ENCODE measurements at regions not wholly inside any gene's neighbourhood (a gene's known extent, or its start where the extent isn't known, plus 50 kb on each side); places are given as distances from the start of the nearest gene placed in this dataset.

DNA sequence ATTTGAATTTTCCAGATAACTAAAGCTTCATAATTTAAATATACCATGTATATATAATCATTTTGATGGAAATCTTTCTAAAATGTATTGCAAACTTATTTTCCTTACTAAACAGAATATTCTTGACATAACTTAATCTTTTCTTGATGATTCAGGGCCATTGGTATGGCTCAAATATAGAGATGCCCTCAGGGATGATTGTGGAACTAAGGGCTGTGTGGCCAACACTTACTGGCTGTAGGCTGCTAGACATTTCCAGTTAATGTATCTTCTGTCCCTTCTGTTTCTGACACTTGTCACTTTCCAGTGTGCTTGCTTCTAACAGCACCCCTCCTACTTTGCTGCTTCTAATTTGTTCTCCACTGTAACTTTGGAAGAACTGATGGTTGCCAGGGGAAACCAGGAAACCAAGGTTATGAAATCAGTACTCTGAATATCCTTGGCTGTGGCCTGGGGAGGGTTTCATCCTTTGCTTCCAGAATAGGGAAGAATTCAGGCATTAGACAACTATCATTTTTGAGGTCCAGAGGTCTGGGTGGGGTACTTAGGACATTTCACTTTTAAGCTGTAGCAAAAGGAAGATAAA is 697.2 kb downstream of the ETS1 start (continued):
- no peak for TF ChIP-seq STAT6 (CRISPR knock-in tag; conservative IDR thresholded peaks at IDR 0.05; ENCODE audit: low read depth)
- TF ChIP-seq, protein P1, sequence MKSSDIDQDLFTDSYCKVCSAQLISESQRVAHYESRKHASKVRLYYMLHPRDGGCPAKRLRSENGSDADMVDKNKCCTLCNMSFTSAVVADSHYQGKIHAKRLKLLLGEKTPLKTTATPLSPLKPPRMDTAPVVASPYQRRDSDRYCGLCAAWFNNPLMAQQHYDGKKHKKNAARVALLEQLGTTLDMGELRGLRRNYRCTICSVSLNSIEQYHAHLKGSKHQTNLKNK (CRISPR knock-in tag; IDR thresholded peaks at IDR 0.05), result no peak

- Mint-ChIP-seq H3K27ac (no peak overlapping the region), H3K9me3 (peaks cover 33% of the 10 kb centered on the region), H3K36me3 (peaks cover 19% of the 10 kb centered on the region), H3K4me3 (no peak overlapping the region), H3K27me3 (ENCODE audit: low read depth) (no peaks in the 10 kb centered on the region), H3K4me1 (no peaks in the 10 kb centered on the region)
- POLR2A ChIA-PET, result no interaction called here
- TF ChIP-seq NR2C2 (CRISPR knock-in tag; IDR thresholded peaks at IDR 0.05), result no peak
- no peak for TF ChIP-seq SP1 (CRISPR knock-in tag; conservative IDR thresholded peaks at IDR 0.05)
- TF ChIP-seq NR3C1 (CRISPR knock-in tag; conservative IDR thresholded peaks at IDR 0.05; ENCODE audit: low read depth), result no peak
- TF ChIP-seq CREM (CRISPR knock-in tag; IDR thresholded peaks at IDR 0.05), result no peak
- CTCF ChIA-PET, result no interaction called here
- DNase-seq (ENCODE audit: low spot score) (no peak), ATAC-seq (no peak)
Observed at GRCh38 chr11:127888386-127888785, 699.0 kb downstream of the ETS1 start.

GRCh38 chr11:127875131-127875530 is 712.2 kb downstream of the ETS1 start:
- Mint-ChIP-seq H3K27ac (no peak overlapping the region), H3K9me3 (no peaks in the 10 kb centered on the region), H3K36me3 (no peaks in the 10 kb centered on the region), H3K27me3 (ENCODE audit: low read depth) (no peaks in the 10 kb centered on the region), H3K4me3 (no peak overlapping the region), H3K4me1 (no peaks in the 10 kb centered on the region)
- ATAC-seq (no peak), DNase-seq (ENCODE audit: low spot score) (no peak)
- ChIA-PET POLR2A (no interaction called here), CTCF (interaction anchor here (1.0 kb wide), 1 partner anchor 31 kb away, joined by 3 read pairs; no protein-coding TSS in a partner anchor)
- TF ChIP-seq HMGXB4 (CRISPR knock-in tag; IDR thresholded peaks at IDR 0.05) (no peak), ZNF396 (CRISPR knock-in tag; IDR thresholded peaks at IDR 0.05; ENCODE audit: borderline replicate concordance) (no peak), NR2C2 (CRISPR knock-in tag; IDR thresholded peaks at IDR 0.05) (no peak), JUN (CRISPR knock-in tag; IDR thresholded peaks at IDR 0.05) (no peak), RELA (CRISPR knock-in tag; IDR thresholded peaks at IDR 0.05; ENCODE audit: borderline replicate concordance) (no peak), TP53 (CRISPR knock-in tag; IDR thresholded peaks at IDR 0.05) (no peak), ZNF416 (CRISPR knock-in tag; IDR thresholded peaks at IDR 0.05) (no peak), TEAD1 (CRISPR knock-in tag; IDR thresholded peaks at IDR 0.05) (no peak), AR (CRISPR knock-in tag; IDR thresholded peaks at IDR 0.05) (no peak), ZNF121 (CRISPR knock-in tag; IDR thresholded peaks at IDR 0.05) (no peak), ZNF138 (CRISPR knock-in tag; conservative IDR thresholded peaks at IDR 0.05) (no peak), ZSCAN18 (CRISPR knock-in tag; IDR thresholded peaks at IDR 0.05) (no peak)
- TF ChIP-seq, protein P1 (CRISPR knock-in tag; IDR thresholded peaks at IDR 0.05), result no peak
- TF ChIP-seq, protein P2, sequence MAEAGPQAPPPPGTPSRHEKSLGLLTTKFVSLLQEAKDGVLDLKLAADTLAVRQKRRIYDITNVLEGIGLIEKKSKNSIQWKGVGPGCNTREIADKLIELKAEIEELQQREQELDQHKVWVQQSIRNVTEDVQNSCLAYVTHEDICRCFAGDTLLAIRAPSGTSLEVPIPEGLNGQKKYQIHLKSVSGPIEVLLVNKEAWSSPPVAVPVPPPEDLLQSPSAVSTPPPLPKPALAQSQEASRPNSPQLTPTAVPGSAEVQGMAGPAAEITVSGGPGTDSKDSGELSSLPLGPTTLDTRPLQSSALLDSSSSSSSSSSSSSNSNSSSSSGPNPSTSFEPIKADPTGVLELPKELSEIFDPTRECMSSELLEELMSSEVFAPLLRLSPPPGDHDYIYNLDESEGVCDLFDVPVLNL (CRISPR knock-in tag; IDR thresholded peaks at IDR 0.05; ENCODE audit: borderline replicate concordance, low read depth), result no peak
- TF ChIP-seq, protein P3, sequence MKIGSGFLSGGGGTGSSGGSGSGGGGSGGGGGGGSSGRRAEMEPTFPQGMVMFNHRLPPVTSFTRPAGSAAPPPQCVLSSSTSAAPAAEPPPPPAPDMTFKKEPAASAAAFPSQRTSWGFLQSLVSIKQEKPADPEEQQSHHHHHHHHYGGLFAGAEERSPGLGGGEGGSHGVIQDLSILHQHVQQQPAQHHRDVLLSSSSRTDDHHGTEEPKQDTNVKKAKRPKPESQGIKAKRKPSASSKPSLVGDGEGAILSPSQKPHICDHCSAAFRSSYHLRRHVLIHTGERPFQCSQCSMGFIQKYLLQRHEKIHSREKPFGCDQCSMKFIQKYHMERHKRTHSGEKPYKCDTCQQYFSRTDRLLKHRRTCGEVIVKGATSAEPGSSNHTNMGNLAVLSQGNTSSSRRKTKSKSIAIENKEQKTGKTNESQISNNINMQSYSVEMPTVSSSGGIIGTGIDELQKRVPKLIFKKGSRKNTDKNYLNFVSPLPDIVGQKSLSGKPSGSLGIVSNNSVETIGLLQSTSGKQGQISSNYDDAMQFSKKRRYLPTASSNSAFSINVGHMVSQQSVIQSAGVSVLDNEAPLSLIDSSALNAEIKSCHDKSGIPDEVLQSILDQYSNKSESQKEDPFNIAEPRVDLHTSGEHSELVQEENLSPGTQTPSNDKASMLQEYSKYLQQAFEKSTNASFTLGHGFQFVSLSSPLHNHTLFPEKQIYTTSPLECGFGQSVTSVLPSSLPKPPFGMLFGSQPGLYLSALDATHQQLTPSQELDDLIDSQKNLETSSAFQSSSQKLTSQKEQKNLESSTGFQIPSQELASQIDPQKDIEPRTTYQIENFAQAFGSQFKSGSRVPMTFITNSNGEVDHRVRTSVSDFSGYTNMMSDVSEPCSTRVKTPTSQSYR (CRISPR knock-in tag; IDR thresholded peaks at IDR 0.05), result no peak

Data from WTC11 (cell line).